ENCODE measurements at regions not wholly inside any gene's neighbourhood (a gene's known extent, or its start where the extent isn't known, plus 50 kb on each side); places are given as distances from the start of the nearest gene placed in this dataset.
"Not testable (repeated sequence)": the region's sequence is repeated elsewhere in the genome, so short reads cannot be mapped to it uniquely, and the experiment has no call there.

DNA sequence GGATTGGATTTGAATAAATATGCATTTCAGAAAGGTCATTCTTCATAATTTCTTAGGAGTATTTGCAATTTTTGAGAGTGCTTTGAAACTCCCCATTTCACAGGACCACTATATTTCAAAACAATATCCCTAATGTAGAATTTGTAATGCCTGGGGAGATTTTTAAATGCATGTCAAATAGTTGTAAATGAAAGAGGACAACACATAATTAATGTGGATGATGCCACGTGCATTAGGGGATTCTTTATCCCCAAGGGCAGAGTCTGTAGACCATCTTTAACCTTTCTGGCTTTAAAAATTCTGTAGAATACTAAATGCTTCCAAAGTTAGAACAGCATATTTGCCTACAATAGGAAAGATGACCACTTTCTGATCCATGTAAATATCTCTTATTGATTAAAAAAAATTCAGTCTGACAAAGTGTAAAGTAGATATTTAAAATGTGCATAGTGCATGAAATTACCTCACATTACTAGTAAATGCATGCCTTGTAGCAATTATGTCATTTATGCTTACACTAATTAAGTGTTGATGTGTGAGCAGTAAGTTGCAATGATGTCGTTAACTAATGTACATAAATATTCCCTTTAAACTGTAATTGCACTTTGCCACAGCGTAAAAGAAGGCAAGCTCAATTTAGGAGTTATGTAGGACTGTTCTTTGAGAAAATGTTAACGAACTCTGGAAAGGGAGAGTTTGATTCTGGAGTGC is 416.1 kb downstream of the PSAT1 start:
- DNase-seq (no peak), ATAC-seq (no peak)
- Histone ChIP-seq H3K36me3 (no peaks in the 10 kb centered on the region), H3K27ac (no peak overlapping the region), H3K27me3 (ENCODE audit: low read depth) (no peaks in the 10 kb centered on the region), H3K9me3 (no peaks in the 10 kb centered on the region), H3K4me3 (no peak overlapping the region), H3K4me1 (no peaks in the 10 kb centered on the region)
- intact Hi-C loops (cut with DNase I), result no loop called here
- no peak for TF ChIP-seq CTCF (IDR thresholded peaks at IDR 0.05)

- Histone ChIP-seq H3K4me3 (no peak overlapping the region), H3K9me3 (no peaks in the 10 kb centered on the region), H3K36me3 (no peaks in the 10 kb centered on the region), H3K27me3 (ENCODE audit: low read depth) (no peaks in the 10 kb centered on the region), H3K27ac (no peak overlapping the region), H3K4me1 (no peaks in the 10 kb centered on the region)
- intact Hi-C loops (cut with DNase I), result no loop called here
- no peak for DNase-seq
- no peak for ATAC-seq
- no peak for TF ChIP-seq CTCF (IDR thresholded peaks at IDR 0.05)
These were observed 416.9 kb downstream of the PSAT1 start for GRCh38 chr9:78713614-78714405.

DNA sequence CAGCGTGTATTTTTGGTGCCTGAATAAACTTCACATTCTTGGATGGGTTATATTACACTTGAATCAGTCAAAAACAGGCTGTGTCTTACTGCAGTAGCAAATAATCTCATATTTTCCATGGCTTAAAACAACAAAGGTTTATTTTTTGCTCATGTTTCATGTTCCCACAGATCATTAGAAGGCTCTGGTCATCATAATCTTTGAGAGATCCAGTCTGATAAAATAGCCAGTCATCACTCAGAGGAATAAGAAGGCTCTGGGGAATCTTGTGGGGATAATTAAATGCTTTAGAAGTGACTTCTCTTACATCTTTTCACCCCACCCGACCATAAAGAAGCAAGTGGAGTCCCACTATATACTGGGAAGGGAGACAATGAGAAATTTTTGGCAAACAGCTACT is 417.7 kb downstream of the PSAT1 start:
- intact Hi-C loops (cut with DNase I), result no loop called here
- Histone ChIP-seq H3K4me3 (no peak overlapping the region), H3K27me3 (ENCODE audit: low read depth) (no peaks in the 10 kb centered on the region), H3K4me1 (no peaks in the 10 kb centered on the region), H3K36me3 (no peaks in the 10 kb centered on the region), H3K27ac (no peak overlapping the region), H3K9me3 (no peaks in the 10 kb centered on the region)
- ATAC-seq, result no peak
- TF ChIP-seq CTCF (IDR thresholded peaks at IDR 0.05), result no peak
- no peak for DNase-seq

DNA sequence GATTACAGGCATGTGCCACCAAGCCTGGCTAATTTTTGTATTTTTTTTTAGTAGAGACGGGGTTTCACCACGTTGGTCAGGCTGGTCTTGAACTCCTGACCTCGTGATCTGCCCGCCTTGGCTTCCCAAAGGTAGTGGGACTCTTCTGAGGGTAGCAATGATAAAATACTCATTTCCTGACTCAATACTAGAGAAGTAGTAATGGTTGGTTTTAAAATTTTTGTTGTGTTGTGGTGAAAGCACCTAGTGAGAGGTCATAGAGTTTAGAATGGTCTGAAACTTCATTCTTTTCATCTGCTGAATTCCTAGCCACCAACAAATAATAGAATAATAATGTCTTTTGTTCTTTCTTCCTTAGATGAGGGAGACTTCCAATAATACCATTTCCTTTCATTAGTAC is 422.1 kb downstream of the PSAT1 start:
- H3K36me3 ChIP-seq; ATAC-seq; H3K27ac ChIP-seq; H3K4me1 ChIP-seq; intact Hi-C loops (cut with DNase I); H3K9me3 ChIP-seq; H3K4me3 ChIP-seq; H3K27me3 ChIP-seq (ENCODE audit: low read depth); DNase-seq: not testable (repeated sequence)

DNA sequence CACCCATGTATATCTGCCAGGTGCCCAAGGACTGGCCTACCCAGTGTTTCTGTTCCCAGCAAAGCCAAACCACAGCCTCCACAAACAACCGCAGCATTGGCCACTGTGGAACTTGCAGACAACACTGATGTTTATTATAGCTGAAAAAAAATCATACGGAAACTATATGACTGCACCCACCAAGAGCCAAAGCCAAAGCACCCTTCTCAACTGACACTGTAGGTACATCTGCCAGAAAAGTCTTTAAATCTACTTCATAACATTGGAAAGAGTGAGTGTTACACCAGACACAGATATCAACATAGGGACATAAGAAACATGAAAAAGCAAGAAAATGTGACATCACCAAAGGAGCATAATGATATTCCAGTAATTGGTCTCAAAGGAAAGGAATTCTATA is 428.0 kb downstream of the PSAT1 start:
- peaks cover 6% of the 10 kb centered on the region for H3K9me3 ChIP-seq
- intact Hi-C loops (cut with DNase I), result no loop called here
- no peaks in the 10 kb centered on the region for H3K36me3 ChIP-seq
- no peak overlapping the region for H3K4me3 ChIP-seq
- no peak for DNase-seq
- TF ChIP-seq CTCF (IDR thresholded peaks at IDR 0.05), result no peak
- H3K27ac ChIP-seq, result no peak overlapping the region
- ATAC-seq, result no peak
- H3K27me3 ChIP-seq (ENCODE audit: low read depth), result no peaks in the 10 kb centered on the region
- no peaks in the 10 kb centered on the region for H3K4me1 ChIP-seq

DNA sequence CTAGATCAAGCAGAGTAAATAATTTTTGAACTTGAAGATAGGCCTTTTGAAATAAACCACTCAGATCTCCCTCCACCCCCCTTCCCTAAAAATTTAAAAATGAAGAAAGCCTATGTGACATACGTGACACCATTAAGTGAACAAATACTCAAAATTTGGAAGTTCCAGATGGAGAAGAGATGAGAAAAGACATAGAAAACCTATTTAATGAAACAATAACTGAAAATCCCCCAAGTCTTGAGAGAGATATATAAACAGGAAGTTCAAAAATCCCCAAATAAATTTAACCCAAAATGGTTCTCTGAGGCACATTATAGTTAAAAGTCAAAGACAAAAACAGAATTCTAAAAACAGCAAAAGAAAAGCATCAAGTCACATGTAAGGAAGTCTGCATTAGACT is 428.6 kb downstream of the PSAT1 start:
- ATAC-seq, result no peak
- intact Hi-C loops (cut with DNase I), result no loop called here
- Histone ChIP-seq H3K27me3 (ENCODE audit: low read depth) (no peaks in the 10 kb centered on the region), H3K4me3 (no peak overlapping the region), H3K36me3 (no peaks in the 10 kb centered on the region), H3K4me1 (no peaks in the 10 kb centered on the region), H3K9me3 (peaks cover 6% of the 10 kb centered on the region), H3K27ac (no peak overlapping the region)
- no peak for TF ChIP-seq CTCF (IDR thresholded peaks at IDR 0.05)
- no peak for DNase-seq

Measured in lower lobe of right lung (tissue), 2 donors.